ENCODE measurements at regions not wholly inside any gene's neighbourhood (a gene's known extent, or its start where the extent isn't known, plus 50 kb on each side); places are given as distances from the start of the nearest gene placed in this dataset.

GRCh38 chr12:105423237-105423636 is 92.7 kb downstream of the C12orf75 start:
- no peak overlapping the region for H3K9ac ChIP-seq (ENCODE audit: low read depth, low read length)
- H3K9me3 ChIP-seq (ENCODE audit: control insufficient read depth, insufficient read depth, low read length), result no peaks in the 10 kb centered on the region
- no peaks in the 10 kb centered on the region for H3K4me1 ChIP-seq (ENCODE audit: insufficient read depth, low read length)
- no peaks in the 10 kb centered on the region for H3K36me3 ChIP-seq (ENCODE audit: insufficient read depth, low read length)

GRCh38 chr12:105423921-105424320 is 93.4 kb downstream of the C12orf75 start:
- Histone ChIP-seq H3K36me3 (ENCODE audit: insufficient read depth, low read length) (no peaks in the 10 kb centered on the region), H3K9me3 (ENCODE audit: control insufficient read depth, insufficient read depth, low read length) (no peaks in the 10 kb centered on the region), H3K9ac (ENCODE audit: low read depth, low read length) (no peak overlapping the region), H3K4me1 (ENCODE audit: insufficient read depth, low read length) (no peaks in the 10 kb centered on the region)

- no peaks in the 10 kb centered on the region for H3K36me3 ChIP-seq (ENCODE audit: insufficient read depth, low read length)
- H3K4me1 ChIP-seq (ENCODE audit: insufficient read depth, low read length), result no peaks in the 10 kb centered on the region
- no peak overlapping the region for H3K9ac ChIP-seq (ENCODE audit: low read depth, low read length)
- no peaks in the 10 kb centered on the region for H3K9me3 ChIP-seq (ENCODE audit: control insufficient read depth, insufficient read depth, low read length)
Measured at GRCh38 chr12:105425254-105426174, 95.0 kb downstream of the C12orf75 start.

- Histone ChIP-seq H3K9ac (ENCODE audit: low read depth, low read length) (no peak overlapping the region), H3K36me3 (ENCODE audit: insufficient read depth, low read length) (no peaks in the 10 kb centered on the region), H3K9me3 (ENCODE audit: control insufficient read depth, insufficient read depth, low read length) (no peaks in the 10 kb centered on the region), H3K4me1 (ENCODE audit: insufficient read depth, low read length) (no peaks in the 10 kb centered on the region)
Measured at GRCh38 chr12:105426766-105427165, 96.3 kb downstream of the C12orf75 start.

- Histone ChIP-seq H3K9ac (ENCODE audit: low read depth, low read length) (no peak overlapping the region), H3K9me3 (ENCODE audit: control insufficient read depth, insufficient read depth, low read length) (no peaks in the 10 kb centered on the region), H3K4me1 (ENCODE audit: insufficient read depth, low read length) (no peaks in the 10 kb centered on the region), H3K36me3 (ENCODE audit: insufficient read depth, low read length) (no peaks in the 10 kb centered on the region)
Measured at GRCh38 chr12:105427883-105428282, 97.4 kb downstream of the C12orf75 start.

- no peak overlapping the region for H3K9ac ChIP-seq (ENCODE audit: low read depth, low read length)
- H3K4me1 ChIP-seq (ENCODE audit: insufficient read depth, low read length), result no peaks in the 10 kb centered on the region
- H3K36me3 ChIP-seq (ENCODE audit: insufficient read depth, low read length), result no peaks in the 10 kb centered on the region
- H3K9me3 ChIP-seq (ENCODE audit: control insufficient read depth, insufficient read depth, low read length), result no peaks in the 10 kb centered on the region
Measured at GRCh38 chr12:105428793-105429395, 98.4 kb downstream of the C12orf75 start.

- no peaks in the 10 kb centered on the region for H3K4me1 ChIP-seq (ENCODE audit: insufficient read depth, low read length)
- H3K9me3 ChIP-seq (ENCODE audit: control insufficient read depth, insufficient read depth, low read length), result no peaks in the 10 kb centered on the region
- H3K36me3 ChIP-seq (ENCODE audit: insufficient read depth, low read length), result no peaks in the 10 kb centered on the region
Measured at GRCh38 chr12:105429511-105429910, 99.0 kb downstream of the C12orf75 start.

GRCh38 chr12:105431537-105432100 is 101.1 kb downstream of the C12orf75 start:
- Histone ChIP-seq H3K9ac (ENCODE audit: low read depth, low read length) (no peak overlapping the region), H3K36me3 (ENCODE audit: insufficient read depth, low read length) (no peaks in the 10 kb centered on the region), H3K9me3 (ENCODE audit: control insufficient read depth, insufficient read depth, low read length) (no peaks in the 10 kb centered on the region), H3K4me1 (ENCODE audit: insufficient read depth, low read length) (no peaks in the 10 kb centered on the region)

More at GRCh38 chr12:105429511-105429910, 99.0 kb downstream of the C12orf75 start:
- no peak overlapping the region for H3K9ac ChIP-seq (ENCODE audit: low read depth, low read length)

GRCh38 chr12:105433804-105434203 is 103.3 kb downstream of the C12orf75 start:
- no peaks in the 10 kb centered on the region for H3K36me3 ChIP-seq (ENCODE audit: insufficient read depth, low read length)
- H3K4me1 ChIP-seq (ENCODE audit: insufficient read depth, low read length), result no peaks in the 10 kb centered on the region
- H3K9ac ChIP-seq (ENCODE audit: low read depth, low read length), result no peak overlapping the region
- H3K9me3 ChIP-seq (ENCODE audit: control insufficient read depth, insufficient read depth, low read length), result no peaks in the 10 kb centered on the region

- H3K9me3 ChIP-seq (ENCODE audit: control insufficient read depth, insufficient read depth, low read length), result peaks cover 3% of the 10 kb centered on the region; the same call in 1 of the 2 replicates
- H3K4me1 ChIP-seq (ENCODE audit: insufficient read depth, low read length), result no peaks in the 10 kb centered on the region
- no peaks in the 10 kb centered on the region for H3K36me3 ChIP-seq (ENCODE audit: insufficient read depth, low read length)
- H3K9ac ChIP-seq (ENCODE audit: low read depth, low read length), result no peak overlapping the region
Measured at GRCh38 chr12:105436636-105437035, 106.1 kb downstream of the C12orf75 start.

GRCh38 chr12:105440037-105440664 is 109.7 kb downstream of the C12orf75 start:
- no peak overlapping the region for H3K9ac ChIP-seq (ENCODE audit: low read depth, low read length)
- H3K36me3 ChIP-seq (ENCODE audit: insufficient read depth, low read length), result no peaks in the 10 kb centered on the region
- H3K4me1 ChIP-seq (ENCODE audit: insufficient read depth, low read length), result peaks cover 13% of the 10 kb centered on the region
- H3K9me3 ChIP-seq (ENCODE audit: control insufficient read depth, insufficient read depth, low read length), result peaks cover 3% of the 10 kb centered on the region; the same call in 1 of the 2 replicates

- H3K36me3 ChIP-seq (ENCODE audit: insufficient read depth, low read length), result no peaks in the 10 kb centered on the region
- H3K9me3 ChIP-seq (ENCODE audit: control insufficient read depth, insufficient read depth, low read length), result peaks cover 3% of the 10 kb centered on the region; the same call in 1 of the 2 replicates
- H3K9ac ChIP-seq (ENCODE audit: low read depth, low read length), result no peak overlapping the region
- H3K4me1 ChIP-seq (ENCODE audit: insufficient read depth, low read length), result peaks cover 22% of the 10 kb centered on the region
Measured at GRCh38 chr12:105443802-105444652, 113.5 kb downstream of the C12orf75 start.

- peaks cover 22% of the 10 kb centered on the region for H3K4me1 ChIP-seq (ENCODE audit: insufficient read depth, low read length)
- H3K36me3 ChIP-seq (ENCODE audit: insufficient read depth, low read length), result no peaks in the 10 kb centered on the region
- no peak overlapping the region for H3K9ac ChIP-seq (ENCODE audit: low read depth, low read length)
- H3K9me3 ChIP-seq (ENCODE audit: control insufficient read depth, insufficient read depth, low read length), result peaks cover 3% of the 10 kb centered on the region; the same call in 1 of the 2 replicates
Measured at GRCh38 chr12:105444653-105445102, 114.2 kb downstream of the C12orf75 start.

Data from ES-I3 (cell line).